Activated naive CD8-positive, alpha-beta T cell treated with anti-CD3 and anti-CD28 coated beads, Interleukin-2, amount 50 U/mL, for 24 hours (primary cell): ENCODE measurements at regions not wholly inside any gene's neighbourhood (a gene's known extent, or its start where the extent isn't known, plus 50 kb on each side); places are given as distances from the start of the nearest gene placed in this dataset.

Experiments used
- ATAC-seq: fragments of 150-1000 bp; cut with Tn5 transposase; one replicate; pipeline ENCODE4 v1.10.0; 2021
- DNase-seq: peaks from one replicate; pipeline ENCODE4 v3.0.0; 2021
- H3K27ac Mint-ChIP-seq: one replicate; pipeline ENCODE4 v1.8.0; 2021; ENCODE audit warnings: mild to moderate bottlenecking, mixed read lengths
- H3K27me3 Mint-ChIP-seq: one replicate; pipeline ENCODE4 v1.8.0; 2021; ENCODE audit warnings: mixed read lengths
- H3K36me3 Mint-ChIP-seq: one replicate; pipeline ENCODE4 v1.8.0; 2021; ENCODE audit warnings: low read depth, mixed read lengths
- H3K4me1 Mint-ChIP-seq: one replicate; pipeline ENCODE4 v1.8.0; 2021; ENCODE audit warnings: mixed read lengths
- H3K4me3 Mint-ChIP-seq: one replicate; pipeline ENCODE4 v1.8.0; 2021; ENCODE audit warnings: mild to moderate bottlenecking, moderate library complexity, mixed read lengths
- H3K9me3 Mint-ChIP-seq: one replicate; pipeline ENCODE4 v1.8.0; 2021; ENCODE audit warnings: mixed read lengths

DNA sequence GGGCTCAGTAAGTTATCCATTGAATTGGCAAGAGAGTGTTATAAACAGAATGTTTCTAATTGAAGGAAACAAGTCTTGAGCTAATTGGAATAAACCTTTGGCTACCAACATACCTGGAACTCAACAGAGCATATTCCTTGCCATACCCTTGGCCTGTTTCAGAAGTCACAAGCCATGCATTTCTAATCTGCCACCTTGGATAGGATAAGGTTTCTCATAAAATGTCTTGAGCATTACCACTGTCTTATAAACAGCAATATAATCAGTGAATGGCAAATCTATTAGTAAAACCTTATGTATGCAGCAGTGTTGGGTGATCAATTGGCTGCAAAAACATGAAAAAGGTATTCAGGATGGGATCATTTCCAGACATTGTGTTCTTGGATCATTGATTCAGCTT is 765.2 kb upstream of the SEL1L start:
- Mint-ChIP-seq H3K27me3 (no peaks in the 10 kb centered on the region), H3K36me3 (no peaks in the 10 kb centered on the region), H3K9me3 (peaks cover 12% of the 10 kb centered on the region), H3K4me1 (no peaks in the 10 kb centered on the region), H3K27ac (no peak overlapping the region), H3K4me3 (no peak overlapping the region)
- ATAC-seq (no peak), DNase-seq (no peak)

DNA sequence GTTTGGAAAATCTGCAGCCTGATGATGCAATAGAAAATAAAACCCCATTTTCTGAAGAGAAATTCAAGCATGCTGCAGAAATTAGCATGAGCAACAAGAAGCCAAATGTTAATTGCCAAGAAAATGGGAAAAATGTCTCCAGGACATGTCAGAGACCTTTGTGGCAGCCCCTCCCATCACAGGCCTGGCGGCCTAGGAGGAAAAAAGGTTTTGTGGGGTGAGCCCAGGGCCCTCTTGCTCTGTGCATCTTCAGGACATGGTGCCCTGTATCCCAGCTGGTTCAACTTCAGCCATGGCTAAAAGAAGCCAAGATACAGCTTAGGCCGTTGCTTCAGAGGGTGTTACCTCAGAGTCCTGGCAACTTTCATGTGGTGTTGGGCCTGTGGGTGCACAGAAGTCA is 775.5 kb upstream of the SEL1L start:
- H3K27ac Mint-ChIP-seq = no peak overlapping the region
- H3K36me3 Mint-ChIP-seq = no peaks in the 10 kb centered on the region
- ATAC-seq (no peak), DNase-seq (no peak)
- H3K4me3 Mint-ChIP-seq = no peak overlapping the region
- peaks cover 17% of the 10 kb centered on the region for H3K9me3 Mint-ChIP-seq
- H3K4me1 Mint-ChIP-seq = no peaks in the 10 kb centered on the region
- no peaks in the 10 kb centered on the region for H3K27me3 Mint-ChIP-seq

GRCh38 chr14:82313889-82314288 is 780.2 kb upstream of the SEL1L start:
- Mint-ChIP-seq H3K27ac (no peak overlapping the region), H3K4me1 (no peaks in the 10 kb centered on the region), H3K4me3 (no peak overlapping the region), H3K27me3 (no peaks in the 10 kb centered on the region), H3K9me3 (peaks cover 8% of the 10 kb centered on the region), H3K36me3 (no peaks in the 10 kb centered on the region)
- no peak for DNase-seq
- no peak for ATAC-seq

GRCh38 chr14:82328442-82328841 is 794.8 kb upstream of the SEL1L start:
- DNase-seq = no peak
- H3K27me3 Mint-ChIP-seq = no peaks in the 10 kb centered on the region
- peaks cover 19% of the 10 kb centered on the region for H3K9me3 Mint-ChIP-seq
- H3K4me1 Mint-ChIP-seq = no peaks in the 10 kb centered on the region
- no peaks in the 10 kb centered on the region for H3K36me3 Mint-ChIP-seq
- no peak overlapping the region for H3K4me3 Mint-ChIP-seq
- no peak for ATAC-seq
- H3K27ac Mint-ChIP-seq = no peak overlapping the region

- H3K4me1 Mint-ChIP-seq = no peaks in the 10 kb centered on the region
- H3K27me3 Mint-ChIP-seq = no peaks in the 10 kb centered on the region
- no peak for ATAC-seq
- no peak for DNase-seq
- H3K4me3 Mint-ChIP-seq = no peak overlapping the region
- H3K27ac Mint-ChIP-seq = no peak overlapping the region
- peaks cover 20% of the 10 kb centered on the region for H3K9me3 Mint-ChIP-seq
- H3K36me3 Mint-ChIP-seq = no peaks in the 10 kb centered on the region
Observed at GRCh38 chr14:82341261-82341810, 807.7 kb upstream of the SEL1L start.

GRCh38 chr14:82342596-82342995 is 808.9 kb upstream of the SEL1L start:
- ATAC-seq (no peak), DNase-seq (no peak)
- Mint-ChIP-seq H3K27ac (no peak overlapping the region), H3K27me3 (no peaks in the 10 kb centered on the region), H3K9me3 (peaks cover 13% of the 10 kb centered on the region), H3K36me3 (no peaks in the 10 kb centered on the region), H3K4me3 (no peak overlapping the region), H3K4me1 (no peaks in the 10 kb centered on the region)

DNA sequence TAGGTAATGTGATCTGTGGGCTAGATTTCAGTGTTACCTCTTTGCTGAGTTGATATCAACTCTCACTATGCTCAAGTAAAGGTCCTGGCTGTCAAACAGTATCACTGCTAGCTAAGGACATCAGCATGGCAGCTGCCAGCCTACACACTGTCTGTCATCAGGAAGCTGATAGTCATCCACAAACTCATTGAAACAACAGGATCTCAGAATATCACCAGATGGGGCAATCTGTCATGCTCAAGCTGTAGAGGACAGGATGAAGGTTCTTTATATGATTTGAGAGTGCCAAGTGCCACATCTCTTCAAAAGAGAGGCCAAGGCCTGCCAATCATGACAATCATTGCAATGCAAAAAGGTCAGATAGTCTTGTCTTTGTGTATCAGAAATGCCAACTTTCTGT is 811.5 kb upstream of the SEL1L start:
- no peak for ATAC-seq
- no peaks in the 10 kb centered on the region for H3K4me1 Mint-ChIP-seq

GRCh38 chr14:82354126-82354525 is 820.5 kb upstream of the SEL1L start:
- H3K4me3 Mint-ChIP-seq = no peak overlapping the region
- no peaks in the 10 kb centered on the region for H3K36me3 Mint-ChIP-seq
- no peaks in the 10 kb centered on the region for H3K27me3 Mint-ChIP-seq
- H3K9me3 Mint-ChIP-seq = peaks cover 20% of the 10 kb centered on the region
- DNase-seq = no peak
- H3K4me1 Mint-ChIP-seq = no peaks in the 10 kb centered on the region
- H3K27ac Mint-ChIP-seq = no peak overlapping the region
- no peak for ATAC-seq

More for the DNA sequence above, 811.5 kb upstream of the SEL1L start:
- H3K4me3 Mint-ChIP-seq = no peak overlapping the region
- H3K36me3 Mint-ChIP-seq = no peaks in the 10 kb centered on the region
- H3K27ac Mint-ChIP-seq = no peak overlapping the region
- peaks cover 4% of the 10 kb centered on the region for H3K9me3 Mint-ChIP-seq
- no peak for DNase-seq
- no peaks in the 10 kb centered on the region for H3K27me3 Mint-ChIP-seq

- Mint-ChIP-seq H3K4me1 (no peaks in the 10 kb centered on the region), H3K4me3 (no peak overlapping the region)
- ATAC-seq = no peak
Observed at GRCh38 chr14:82359201-82359600, 825.5 kb upstream of the SEL1L start.

DNA sequence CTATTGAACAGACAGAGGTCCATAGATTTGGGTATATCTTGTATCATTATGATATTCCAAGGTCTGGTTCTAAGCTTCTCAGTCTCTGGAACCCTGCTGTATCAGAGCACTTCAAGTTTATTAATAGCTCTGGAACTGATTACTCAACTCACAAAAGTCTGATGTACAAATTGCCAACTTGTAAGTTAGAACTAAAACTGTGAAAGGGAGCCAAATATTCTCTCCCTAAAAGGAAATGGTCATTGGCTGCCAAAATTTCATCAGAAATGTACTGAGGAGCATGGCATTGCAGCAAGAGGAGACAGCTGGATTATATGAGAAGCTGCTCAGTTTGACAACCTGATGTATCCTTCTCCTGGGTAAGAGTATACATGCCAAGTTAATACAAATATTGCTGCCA is 828.8 kb upstream of the SEL1L start:
- Mint-ChIP-seq H3K9me3 (peaks cover 19% of the 10 kb centered on the region), H3K27me3 (no peaks in the 10 kb centered on the region), H3K36me3 (no peaks in the 10 kb centered on the region), H3K4me1 (no peaks in the 10 kb centered on the region), H3K27ac (no peak overlapping the region), H3K4me3 (no peak overlapping the region)
- ATAC-seq (no peak), DNase-seq (no peak)

More at GRCh38 chr14:82359201-82359600, 825.5 kb upstream of the SEL1L start:
- Mint-ChIP-seq H3K27me3 (no peaks in the 10 kb centered on the region), H3K27ac (no peak overlapping the region), H3K36me3 (no peaks in the 10 kb centered on the region), H3K9me3 (peaks cover 15% of the 10 kb centered on the region)
- no peak for DNase-seq

DNA sequence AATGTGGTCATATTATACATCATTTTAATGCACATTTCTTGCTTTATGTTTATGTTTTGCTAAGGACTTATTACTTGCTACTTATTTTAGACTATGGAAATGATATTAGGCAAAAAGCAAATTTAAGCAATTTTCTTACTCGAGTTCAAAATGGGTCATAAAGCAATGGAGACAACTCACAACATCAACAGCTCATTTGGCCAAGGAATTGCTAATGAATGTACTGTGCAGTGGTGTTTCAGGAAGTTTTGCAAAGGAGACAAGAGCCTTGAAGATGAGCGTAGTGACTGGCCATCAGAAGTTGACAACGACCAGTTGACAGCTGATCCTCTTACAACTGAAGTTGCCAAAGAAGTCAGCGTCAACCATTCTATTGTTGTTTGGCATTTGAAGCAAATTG is 831.8 kb upstream of the SEL1L start:
- Mint-ChIP-seq H3K4me3 (no peak overlapping the region), H3K27me3 (no peaks in the 10 kb centered on the region), H3K4me1 (no peaks in the 10 kb centered on the region), H3K9me3 (peaks cover 14% of the 10 kb centered on the region), H3K36me3 (no peaks in the 10 kb centered on the region), H3K27ac (no peak overlapping the region)
- DNase-seq = no peak
- no peak for ATAC-seq

- Mint-ChIP-seq H3K27ac (no peak overlapping the region), H3K36me3 (no peaks in the 10 kb centered on the region), H3K27me3 (no peaks in the 10 kb centered on the region), H3K9me3 (peaks cover 14% of the 10 kb centered on the region), H3K4me3 (no peak overlapping the region), H3K4me1 (no peaks in the 10 kb centered on the region)
- ATAC-seq (no peak), DNase-seq (no peak)
Observed at GRCh38 chr14:82366803-82367202, 833.1 kb upstream of the SEL1L start.

- H3K36me3 Mint-ChIP-seq = no peaks in the 10 kb centered on the region
- no peak overlapping the region for H3K27ac Mint-ChIP-seq
- no peak for DNase-seq
- no peak for ATAC-seq
- H3K9me3 Mint-ChIP-seq = peaks cover 19% of the 10 kb centered on the region
- no peaks in the 10 kb centered on the region for H3K27me3 Mint-ChIP-seq
- no peaks in the 10 kb centered on the region for H3K4me1 Mint-ChIP-seq
- H3K4me3 Mint-ChIP-seq = no peak overlapping the region
Observed at GRCh38 chr14:82379291-82379690, 845.6 kb upstream of the SEL1L start.

- Mint-ChIP-seq H3K27me3 (no peaks in the 10 kb centered on the region), H3K4me3 (no peak overlapping the region), H3K36me3 (no peaks in the 10 kb centered on the region), H3K27ac (no peak overlapping the region), H3K4me1 (no peaks in the 10 kb centered on the region), H3K9me3 (peaks cover 11% of the 10 kb centered on the region)
- DNase-seq (no peak), ATAC-seq (no peak)
Observed at GRCh38 chr14:82385048-82385447, 851.4 kb upstream of the SEL1L start.

DNA sequence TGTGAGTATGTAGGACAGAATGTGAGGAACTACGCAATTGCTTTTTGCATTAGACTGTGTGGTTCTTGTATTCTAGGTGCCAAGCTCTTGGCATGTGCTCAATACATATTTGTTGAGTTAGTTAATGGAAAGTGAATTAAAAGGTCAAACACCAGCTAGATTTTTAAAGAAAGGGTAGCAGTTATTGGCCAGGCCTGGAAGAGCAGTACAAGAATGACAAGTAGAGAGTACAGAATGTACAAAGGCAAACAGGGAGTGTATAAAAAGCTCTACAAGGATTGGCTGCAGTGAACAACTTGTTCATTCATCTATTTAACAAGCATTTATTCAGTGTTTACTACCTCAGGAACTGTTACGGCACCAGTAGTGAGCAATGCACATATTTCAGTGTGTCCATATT is 854.0 kb upstream of the SEL1L start:
- Mint-ChIP-seq H3K4me1 (no peaks in the 10 kb centered on the region), H3K27me3 (no peaks in the 10 kb centered on the region), H3K27ac (no peak overlapping the region), H3K36me3 (no peaks in the 10 kb centered on the region), H3K9me3 (peaks cover 11% of the 10 kb centered on the region), H3K4me3 (no peak overlapping the region)
- no peak for DNase-seq
- ATAC-seq = no peak

DNA sequence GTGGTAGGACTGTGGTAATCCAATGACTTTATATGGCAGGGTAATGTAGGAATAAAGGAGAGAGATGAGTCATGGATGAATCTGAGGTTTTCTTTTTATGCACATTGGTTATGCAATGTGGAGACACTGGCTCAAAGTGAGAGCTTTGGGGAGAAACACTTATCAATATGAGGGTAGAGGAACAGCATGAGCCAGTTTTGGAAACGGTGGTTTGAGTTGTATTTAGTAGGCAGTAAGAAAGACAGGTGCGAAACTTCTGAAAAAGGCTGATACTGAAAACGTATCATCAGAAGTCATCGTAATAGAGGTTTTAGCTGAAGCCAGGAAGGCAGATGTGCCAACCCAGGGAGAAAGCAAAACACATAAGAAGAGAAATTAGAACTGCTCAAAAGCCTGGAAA is 854.8 kb upstream of the SEL1L start:
- DNase-seq (no peak), ATAC-seq (no peak)
- H3K9me3 Mint-ChIP-seq = peaks cover 6% of the 10 kb centered on the region
- no peaks in the 10 kb centered on the region for H3K4me1 Mint-ChIP-seq
- no peaks in the 10 kb centered on the region for H3K27me3 Mint-ChIP-seq
- no peak overlapping the region for H3K4me3 Mint-ChIP-seq
- no peaks in the 10 kb centered on the region for H3K36me3 Mint-ChIP-seq
- H3K27ac Mint-ChIP-seq = no peak overlapping the region
